ENCODE measurements at regions not wholly inside any gene's neighbourhood (a gene's known extent, or its start where the extent isn't known, plus 50 kb on each side); places are given as distances from the start of the nearest gene placed in this dataset.

- Mint-ChIP-seq H3K9me3 (no peaks in the 10 kb centered on the region), H3K4me1 (ENCODE audit: low read depth) (peaks cover 3% of the 10 kb centered on the region), H3K4me3 (no peak overlapping the region)
Measured at GRCh38 chr2:48207201-48207641, 107.3 kb upstream of the FOXN2 start.

DNA sequence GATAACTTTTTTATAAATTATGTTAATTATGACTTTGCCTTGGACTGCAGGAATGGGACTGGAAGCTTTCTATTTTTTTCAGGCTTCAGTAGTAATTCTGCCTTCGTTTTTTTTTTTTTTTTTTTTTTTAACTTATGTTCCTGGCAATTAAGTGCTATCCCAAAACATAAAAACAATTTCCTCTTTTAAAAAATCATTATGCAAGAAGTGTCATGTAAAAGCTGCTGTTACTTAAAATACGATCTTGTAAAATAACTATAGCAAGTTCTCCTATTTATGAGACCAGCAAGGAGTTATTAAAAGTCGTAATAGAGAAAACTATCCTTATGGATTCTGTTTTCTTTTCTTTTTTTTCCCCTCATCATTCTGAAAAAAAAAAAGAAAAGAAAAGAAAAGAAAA, 106.6 kb upstream of the FOXN2 start:
- no peaks in the 10 kb centered on the region for H3K36me3 Mint-ChIP-seq (ENCODE audit: low read depth)
- H3K4me3 Mint-ChIP-seq: no peak overlapping the region
- H3K9me3 Mint-ChIP-seq: no peaks in the 10 kb centered on the region
- H3K4me1 Mint-ChIP-seq (ENCODE audit: low read depth): peaks cover 3% of the 10 kb centered on the region
- H3K27me3 Mint-ChIP-seq (ENCODE audit: low read depth): no peaks in the 10 kb centered on the region
- H3K27ac Mint-ChIP-seq: no peak overlapping the region

More at GRCh38 chr2:48207201-48207641, 107.3 kb upstream of the FOXN2 start:
- Mint-ChIP-seq H3K27ac (no peak overlapping the region), H3K27me3 (ENCODE audit: low read depth) (no peaks in the 10 kb centered on the region), H3K36me3 (ENCODE audit: low read depth) (no peaks in the 10 kb centered on the region)

DNA sequence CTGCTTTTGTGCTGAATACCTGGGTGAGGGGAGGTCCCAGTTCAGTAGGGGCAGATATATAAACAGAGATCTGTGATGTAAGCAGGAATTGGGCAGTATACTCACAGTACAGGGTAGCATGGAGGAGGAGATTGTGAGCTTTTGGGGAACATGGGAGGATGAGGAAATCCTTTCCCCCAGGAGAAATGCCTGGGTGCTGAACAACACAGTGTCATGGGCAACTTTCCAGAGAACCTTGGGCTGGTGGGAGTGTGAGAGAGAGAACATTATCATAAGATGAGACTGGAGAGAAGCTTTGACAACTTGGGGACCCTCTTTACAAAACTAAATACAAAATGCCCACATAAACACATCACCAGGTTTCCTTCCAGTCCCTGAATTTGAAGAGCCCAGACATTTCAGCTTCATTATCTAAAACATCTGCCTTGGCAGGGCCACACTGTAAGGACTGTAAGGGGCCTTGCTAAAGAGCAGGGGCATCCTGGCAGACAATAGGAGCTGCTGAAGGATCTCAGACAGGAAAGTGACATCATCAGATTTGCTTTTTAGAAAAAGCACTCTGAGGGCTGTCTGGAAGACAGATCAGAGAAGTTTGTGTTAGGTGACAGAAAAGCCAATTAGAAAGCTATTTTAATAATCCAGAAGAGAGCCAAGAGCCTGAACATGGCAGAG, 105.1 kb upstream of the FOXN2 start:
- no peak overlapping the region for H3K27ac Mint-ChIP-seq
- H3K36me3 Mint-ChIP-seq (ENCODE audit: low read depth): no peaks in the 10 kb centered on the region
- no peaks in the 10 kb centered on the region for H3K9me3 Mint-ChIP-seq
- H3K4me3 Mint-ChIP-seq: no peak overlapping the region
- peaks cover 3% of the 10 kb centered on the region for H3K4me1 Mint-ChIP-seq (ENCODE audit: low read depth)
- no peaks in the 10 kb centered on the region for H3K27me3 Mint-ChIP-seq (ENCODE audit: low read depth)

GRCh38 chr2:48210189-48210588, 104.3 kb upstream of the FOXN2 start:
- Mint-ChIP-seq H3K4me1 (ENCODE audit: low read depth) (peaks cover 3% of the 10 kb centered on the region), H3K27me3 (ENCODE audit: low read depth) (no peaks in the 10 kb centered on the region), H3K36me3 (ENCODE audit: low read depth) (no peaks in the 10 kb centered on the region), H3K27ac (no peak overlapping the region), H3K9me3 (no peaks in the 10 kb centered on the region), H3K4me3 (no peak overlapping the region)

DNA sequence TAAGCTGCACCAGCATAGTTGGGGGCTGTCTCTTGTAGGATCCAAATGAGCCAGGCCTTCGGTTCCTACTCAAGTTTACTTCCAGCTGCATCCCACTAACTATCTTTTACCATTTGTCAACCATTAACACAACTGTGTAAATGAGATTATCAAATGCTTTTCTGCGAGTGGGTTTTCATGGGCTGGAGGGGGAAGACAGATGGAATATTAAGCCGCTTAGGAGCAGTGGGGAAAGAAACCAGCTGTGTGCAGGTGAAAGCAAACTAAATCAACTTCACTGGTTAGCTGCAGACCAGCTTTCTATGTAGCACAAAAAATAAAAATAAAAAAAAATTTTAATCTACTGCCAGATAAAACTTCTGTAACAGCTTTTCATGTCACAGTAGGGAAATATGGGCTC, 100.8 kb upstream of the FOXN2 start:
- Mint-ChIP-seq H3K36me3 (ENCODE audit: low read depth) (no peaks in the 10 kb centered on the region), H3K9me3 (no peaks in the 10 kb centered on the region), H3K27ac (no peak overlapping the region), H3K4me1 (ENCODE audit: low read depth) (peaks cover 1% of the 10 kb centered on the region), H3K27me3 (ENCODE audit: low read depth) (no peaks in the 10 kb centered on the region), H3K4me3 (no peak overlapping the region)

- Mint-ChIP-seq H3K4me3 (no peak overlapping the region), H3K36me3 (ENCODE audit: low read depth) (no peaks in the 10 kb centered on the region), H3K9me3 (no peaks in the 10 kb centered on the region), H3K4me1 (ENCODE audit: low read depth) (no peaks in the 10 kb centered on the region), H3K27me3 (ENCODE audit: low read depth) (no peaks in the 10 kb centered on the region), H3K27ac (no peak overlapping the region)
Measured at GRCh38 chr2:48218169-48218568, 96.3 kb upstream of the FOXN2 start.

GRCh38 chr2:48219234-48219554, 95.3 kb upstream of the FOXN2 start:
- Mint-ChIP-seq H3K4me3 (no peak overlapping the region), H3K9me3 (no peaks in the 10 kb centered on the region), H3K27ac (no peak overlapping the region), H3K36me3 (ENCODE audit: low read depth) (no peaks in the 10 kb centered on the region), H3K27me3 (ENCODE audit: low read depth) (no peaks in the 10 kb centered on the region), H3K4me1 (ENCODE audit: low read depth) (no peaks in the 10 kb centered on the region)

DNA sequence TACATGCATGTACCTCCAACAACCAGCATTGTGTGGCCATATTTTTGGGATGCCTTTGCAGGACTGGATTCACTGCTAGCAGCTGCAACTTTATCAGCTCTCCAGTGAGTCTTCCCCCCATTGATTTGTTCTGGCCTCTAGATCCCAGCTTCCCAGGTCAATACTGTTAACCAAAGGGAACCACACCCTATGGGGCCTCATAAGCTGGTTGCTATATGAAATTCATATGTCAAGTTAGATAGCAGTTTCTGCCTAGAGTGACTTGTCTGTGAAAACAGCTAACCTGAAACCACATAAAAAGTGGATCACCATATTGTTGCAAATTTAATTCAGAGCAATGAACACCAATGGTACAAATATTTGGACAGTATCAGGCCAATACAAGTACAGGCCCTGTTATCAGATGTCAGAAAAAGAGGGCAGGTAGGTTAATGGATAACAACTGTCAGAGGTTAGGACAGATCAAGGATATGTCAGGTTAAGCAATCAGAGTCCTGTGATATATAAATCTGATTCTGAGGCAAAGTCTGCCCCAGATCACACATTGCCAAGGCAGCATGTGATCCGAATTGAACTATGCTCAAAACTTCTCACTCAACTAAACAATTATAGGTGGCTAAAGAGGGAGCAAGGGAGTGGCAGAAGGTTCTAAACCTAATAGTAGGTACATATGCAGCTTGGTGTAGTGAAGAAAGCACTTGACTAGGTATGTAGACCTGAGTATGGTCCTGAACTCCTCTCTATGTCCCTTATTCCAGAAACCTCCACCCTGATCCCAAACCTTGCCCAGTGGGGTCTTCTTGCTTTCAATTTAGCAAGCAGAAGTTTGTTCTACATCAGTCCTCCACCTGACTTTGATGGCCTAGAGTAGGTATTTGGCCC, 94.7 kb upstream of the FOXN2 start:
- Mint-ChIP-seq H3K4me3 (no peak overlapping the region), H3K4me1 (ENCODE audit: low read depth) (no peaks in the 10 kb centered on the region), H3K9me3 (no peaks in the 10 kb centered on the region), H3K27ac (no peak overlapping the region), H3K27me3 (ENCODE audit: low read depth) (no peaks in the 10 kb centered on the region), H3K36me3 (ENCODE audit: low read depth) (no peaks in the 10 kb centered on the region)

DNA sequence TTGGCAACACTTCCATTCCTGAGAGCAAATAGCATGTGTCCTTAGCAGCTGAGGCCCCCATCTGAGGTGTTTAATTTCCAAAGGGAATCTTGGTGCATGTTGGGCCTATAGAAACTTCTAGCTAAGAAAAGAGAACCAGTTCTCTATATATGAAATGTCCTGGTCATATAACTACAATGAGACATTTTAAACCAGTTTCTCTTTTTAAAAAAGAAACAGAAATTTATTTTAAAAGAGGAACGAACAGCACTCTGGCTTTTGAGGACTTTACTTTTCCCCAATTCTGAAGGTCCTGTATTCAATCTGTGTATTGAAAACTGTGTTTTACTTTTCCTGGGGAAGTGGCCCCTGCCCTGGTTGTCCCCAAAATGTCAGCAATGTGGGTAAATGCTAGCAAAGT, 94.0 kb upstream of the FOXN2 start:
- no peak overlapping the region for H3K27ac Mint-ChIP-seq
- H3K27me3 Mint-ChIP-seq (ENCODE audit: low read depth): no peaks in the 10 kb centered on the region
- no peaks in the 10 kb centered on the region for H3K4me1 Mint-ChIP-seq (ENCODE audit: low read depth)
- H3K36me3 Mint-ChIP-seq (ENCODE audit: low read depth): no peaks in the 10 kb centered on the region
- no peaks in the 10 kb centered on the region for H3K9me3 Mint-ChIP-seq
- no peak overlapping the region for H3K4me3 Mint-ChIP-seq

DNA sequence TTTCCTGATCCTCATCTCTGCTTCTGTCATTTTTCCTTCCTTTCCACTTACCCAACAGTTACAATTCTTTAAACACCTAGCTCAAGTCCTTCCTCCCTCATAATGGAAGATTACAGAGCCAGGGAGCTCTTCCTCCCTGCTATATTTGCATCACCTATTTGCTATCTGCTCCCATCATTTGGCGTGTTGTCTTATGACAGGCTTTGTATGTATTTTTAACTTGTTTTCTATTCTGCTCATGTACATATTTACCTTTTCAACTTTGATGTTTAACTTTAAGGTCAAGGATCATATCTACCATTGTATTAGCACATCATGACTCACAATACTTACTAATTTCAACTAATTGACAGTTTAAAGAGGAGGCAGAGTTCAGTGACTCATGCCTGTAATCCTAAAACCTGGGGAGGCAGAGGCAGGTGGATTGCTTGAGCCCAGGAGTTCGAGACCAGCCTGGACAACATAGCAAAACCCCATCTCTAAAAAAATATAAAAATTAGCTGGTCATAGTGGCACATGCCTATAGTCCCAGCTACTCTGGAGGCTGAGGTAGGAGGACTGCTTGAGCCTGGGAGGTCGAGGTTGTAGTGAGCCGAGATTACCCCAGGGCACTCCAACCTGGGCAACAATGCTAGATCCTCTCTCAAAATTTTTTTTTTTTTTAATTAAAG, 92.5 kb upstream of the FOXN2 start:
- Mint-ChIP-seq H3K9me3 (no peaks in the 10 kb centered on the region), H3K4me1 (ENCODE audit: low read depth) (no peaks in the 10 kb centered on the region), H3K27me3 (ENCODE audit: low read depth) (no peaks in the 10 kb centered on the region), H3K4me3 (no peak overlapping the region), H3K36me3 (ENCODE audit: low read depth) (no peaks in the 10 kb centered on the region), H3K27ac (no peak overlapping the region)

GRCh38 chr2:48227617-48228344, 86.7 kb upstream of the FOXN2 start:
- peaks cover under 1% of the 10 kb centered on the region for H3K4me1 Mint-ChIP-seq (ENCODE audit: low read depth)
- no peaks in the 10 kb centered on the region for H3K36me3 Mint-ChIP-seq (ENCODE audit: low read depth)
- H3K9me3 Mint-ChIP-seq: no peaks in the 10 kb centered on the region
- H3K27me3 Mint-ChIP-seq (ENCODE audit: low read depth): peaks cover 5% of the 10 kb centered on the region
- H3K27ac Mint-ChIP-seq: no peak overlapping the region
- H3K4me3 Mint-ChIP-seq: no peak overlapping the region

DNA sequence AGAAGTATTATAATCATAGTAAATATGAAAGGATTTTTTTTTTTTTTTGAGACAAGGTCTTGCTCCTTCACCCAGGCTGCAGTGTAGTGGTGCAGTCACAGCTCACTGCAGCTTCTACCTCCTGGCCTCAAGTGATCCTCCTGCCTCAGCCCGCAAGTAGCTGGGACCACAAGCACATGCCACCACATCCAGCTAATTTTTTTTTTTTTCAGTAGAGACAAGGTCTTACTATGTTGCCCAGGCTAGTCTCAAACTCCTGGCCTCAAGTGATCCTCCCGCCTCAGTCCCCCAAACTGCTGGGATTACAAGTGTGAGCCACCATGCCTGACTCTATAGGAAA, 86.2 kb upstream of the FOXN2 start:
- Mint-ChIP-seq H3K4me1 (ENCODE audit: low read depth) (peaks cover 4% of the 10 kb centered on the region), H3K36me3 (ENCODE audit: low read depth) (no peaks in the 10 kb centered on the region), H3K9me3 (peaks cover 3% of the 10 kb centered on the region), H3K27me3 (ENCODE audit: low read depth) (peaks cover 5% of the 10 kb centered on the region), H3K4me3 (no peak overlapping the region), H3K27ac (no peak overlapping the region)

DNA sequence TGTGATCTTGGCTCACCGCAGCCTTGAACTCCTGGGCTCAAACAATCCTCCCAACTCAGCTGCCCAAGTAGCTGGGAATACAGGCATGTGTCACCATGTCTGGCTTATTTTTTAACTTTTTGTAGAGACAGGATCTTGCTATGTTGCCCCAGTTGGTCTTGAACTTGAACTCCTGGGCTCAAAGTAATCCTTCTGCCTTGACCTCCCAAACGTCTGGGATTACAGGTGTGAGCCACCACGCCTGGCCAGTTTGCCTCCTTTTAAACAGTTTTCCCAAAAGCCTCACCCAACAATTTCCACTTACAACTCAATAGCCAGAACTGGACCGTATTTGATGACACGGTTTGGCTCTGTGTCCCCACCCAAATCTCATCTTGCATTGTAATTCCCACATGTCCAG, 85.4 kb upstream of the FOXN2 start:
- no peak overlapping the region for H3K27ac Mint-ChIP-seq
- H3K4me3 Mint-ChIP-seq: no peak overlapping the region
- H3K36me3 Mint-ChIP-seq (ENCODE audit: low read depth): no peaks in the 10 kb centered on the region
- peaks cover 3% of the 10 kb centered on the region for H3K9me3 Mint-ChIP-seq
- H3K4me1 Mint-ChIP-seq (ENCODE audit: low read depth): peaks cover 4% of the 10 kb centered on the region
- H3K27me3 Mint-ChIP-seq (ENCODE audit: low read depth): peaks cover 5% of the 10 kb centered on the region

- Mint-ChIP-seq H3K9me3 (peaks cover 3% of the 10 kb centered on the region), H3K4me3 (no peak overlapping the region), H3K4me1 (ENCODE audit: low read depth) (peaks cover 8% of the 10 kb centered on the region), H3K27me3 (ENCODE audit: low read depth) (peaks cover 5% of the 10 kb centered on the region), H3K27ac (no peak overlapping the region), H3K36me3 (ENCODE audit: low read depth) (no peaks in the 10 kb centered on the region)
Measured at GRCh38 chr2:48230834-48231233, 83.6 kb upstream of the FOXN2 start.

Measured in T-helper 1 cell treated with Interleukin-12 subunit alpha and Interleukin-12 subunit beta and Interleukin-4 antibody, amounts not matched to agents 30 μg/mL and 1 μg/mL, for 36 hours (primary cell).